K562 (cell line): ENCODE measurements at regions not wholly inside any gene's neighbourhood (a gene's known extent, or its start where the extent isn't known, plus 50 kb on each side); places are given as distances from the start of the nearest gene placed in this dataset.
"Not testable (repeated sequence)": the region's sequence is repeated elsewhere in the genome, so short reads cannot be mapped to it uniquely, and the experiment has no call there.

Experiments used
- ATAC-seq: fragments of 200-7000 bp; cut with Tn5 transposase; 3 replicates; pipeline ENCODE4 v1.9.1; 2020; ENCODE audit warnings: moderate library complexity
- BruUV-seq: library from RNA; stranded (reverse); fragments of 400-500 nt; replicated peaks from 2 replicates; lab custom pipeline; 2021; lab: Mats Ljungman, UMichigan
- CTCF ChIA-PET: fragments of 300-600 bp; formaldehyde crosslinking; extraction: SDS; loops from one replicate; lab custom pipeline; 2021; ENCODE audit warnings: low intra/inter-chr PET ratio; lab: Yijun Ruan, JAX
- POLR2A ChIA-PET: fragments of 300-600, 350-650 bp; sonication (Branson Sonifier 250); formaldehyde crosslinking; extraction: SDS; loops from one replicate; lab custom pipeline; 2021; ENCODE audit warnings: antibody characterized with exemption, inconsistent platforms; lab: Yijun Ruan, JAX
- DNase-seq, 4 experiments: peaks; one replicate each; pipeline versions ENCODE4 v3.0.0 to v3.0.0-alpha.2; 2011 to 2018; ENCODE audit warnings: low spot score in 3 of 4, mixed read lengths in 3 of 4; ENCODE audit errors: extremely low read depth in 1 of 4
- FAIRE-seq: peaks from 2 replicates; lab custom pipeline; 2011; peaks lifted over from hg19 to GRCh38; lab: Jason Lieb, UNC
- H2AFZ ChIP-seq: 2 replicates; pipeline ENCODE4 v1.6.0; 2011; ENCODE audit warnings: low read depth, low read length, control low read depth, inconsistent platforms
- H3K27ac ChIP-seq: fragments of 200-600 bp; 3 replicates; pipeline ENCODE4 v1.8.0; 2011; ENCODE audit warnings: low read depth, mild to moderate bottlenecking, control low read depth, inconsistent platforms, low read length, moderate library complexity, mixed read lengths; ENCODE audit errors: extremely low read depth
- H3K27me3 ChIP-seq, 2 experiments: fragments of 300-600 bp in 1 of 2; 2 replicates in 1 of 2; 3 replicates in 1 of 2; pipeline versions ENCODE4 v1.6.0 to v1.8.0; 2011; ENCODE audit warnings: inconsistent platforms in 2 of 2, low read length in 2 of 2, mild to moderate bottlenecking in 1 of 2, mixed read lengths in 1 of 2, moderate library complexity in 1 of 2; ENCODE audit not compliant: control insufficient read depth in 2 of 2, insufficient read depth in 2 of 2
- H3K36me3 ChIP-seq: fragments of 300-600 bp; 3 replicates; pipeline ENCODE4 v1.8.0; 2011; ENCODE audit warnings: mild to moderate bottlenecking, low read length, inconsistent platforms; ENCODE audit not compliant: control insufficient read depth, insufficient read depth
- H3K4me1 ChIP-seq, 2 experiments: fragments of 200-600 bp in 1 of 2; replicated peaks in 1 of 2; 2 replicates in 1 of 2; 3 replicates in 1 of 2; pipeline versions ENCODE4 v1.5.1 to v1.8.0; 2011; ENCODE audit warnings: inconsistent platforms in 2 of 2, low read length in 2 of 2, mild to moderate bottlenecking in 1 of 2, mixed read lengths in 1 of 2, moderate library complexity in 1 of 2; ENCODE audit not compliant: control insufficient read depth in 2 of 2, insufficient read depth in 2 of 2
- H3K4me2 ChIP-seq: 2 replicates; pipeline ENCODE4 v1.6.1; 2011; ENCODE audit warnings: low read length, control low read depth, inconsistent platforms, mixed read lengths; ENCODE audit not compliant: insufficient read depth
- H3K4me3 ChIP-seq: fragments of 200-600 bp; sonication (generic), shearing (Covaris generic); 2 replicates; pipeline ENCODE4 v1.5.1; 2016; ENCODE audit warnings: control low read depth, inconsistent platforms
- H3K79me2 ChIP-seq: fragments of 200-600 bp; 3 replicates; pipeline ENCODE4 v1.8.0; 2011; ENCODE audit warnings: low read length, inconsistent platforms; ENCODE audit not compliant: control insufficient read depth, insufficient read depth
- H3K9ac ChIP-seq, 2 experiments: 2 replicates each; pipeline versions ENCODE4 v1.6.0 to v1.6.1; 2011; ENCODE audit warnings: low read depth in 2 of 2, low read length in 2 of 2, control low read depth in 1 of 2, inconsistent platforms in 1 of 2, mild to moderate bottlenecking in 1 of 2, mixed read lengths in 1 of 2; ENCODE audit not compliant: insufficient read depth in 1 of 2
- H3K9me1 ChIP-seq: one replicate; pipeline ENCODE4 v1.6.0; 2011; ENCODE audit warnings: inconsistent platforms, mild to moderate bottlenecking, low read length, moderate library complexity; ENCODE audit not compliant: control insufficient read depth, insufficient read depth
- H3K9me3 ChIP-seq: replicated peaks from 2 replicates; pipeline ENCODE4 v1.5.1; 2011; ENCODE audit warnings: low read depth, low read length, inconsistent platforms; ENCODE audit not compliant: control insufficient read depth, insufficient read depth
- H4K20me1 ChIP-seq: replicated peaks from 2 replicates; pipeline ENCODE4 v1.6.1; 2011; ENCODE audit warnings: low read length, inconsistent platforms, mixed read lengths; ENCODE audit not compliant: control insufficient read depth, insufficient read depth
- ZNF146 ChIP-seq: IDR thresholded peaks from one replicate; pipeline ENCODE4 v1.6.1; 2018; ENCODE audit warnings: missing compliant biosample characterization; ENCODE audit not compliant: unreplicated experiment
- WGBS: fragments of 100-300 bp; shearing (Covaris generic); methylation state at CpG from one replicate; pipeline ENCODE4 v1.1.6; 2016; ENCODE audit warnings: low coverage, mixed read lengths; ENCODE audit not compliant: insufficient coverage; ENCODE audit errors: missing lambda C conversion rate; 5-methylcytosine and 5-hydroxymethylcytosine counted together
- in situ Hi-C: fragments of 300-500 bp; cut with MboI; formaldehyde crosslinking; loops from 4 replicates; pipeline ENCODE4 v1.15.0; 2018; ENCODE audit warnings: inconsistent platforms, mixed read lengths
- intact Hi-C: fragments of 100-400 bp; cut with micrococcal nuclease; formaldehyde crosslinking; loops from 2 replicates; pipeline ENCODE4 v1.14.2; 2022

DNA sequence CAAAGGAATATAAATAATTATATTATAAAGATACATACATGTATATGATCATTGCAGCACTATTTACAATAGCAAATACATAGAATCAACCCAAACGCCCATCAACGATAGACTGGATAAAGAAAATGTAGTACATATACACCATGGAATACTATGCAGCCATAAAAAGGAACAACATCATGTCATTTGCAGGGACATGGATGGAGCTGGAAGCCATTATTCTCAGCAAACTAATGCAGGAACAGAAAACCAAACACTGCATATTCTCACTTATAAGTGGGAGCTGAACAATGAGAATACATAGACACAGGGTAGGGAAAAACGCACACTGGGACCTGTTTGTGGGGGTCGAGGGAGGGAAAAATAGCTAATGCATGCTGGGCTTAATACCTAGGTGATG is 120.9 kb upstream of the ZCCHC13 start:
- H3K27ac ChIP-seq, H3K4me1 ChIP-seq, POLR2A ChIA-PET, DNase-seq, H3K9me1 ChIP-seq, in situ Hi-C loops, CTCF ChIA-PET, BruUV-seq, H3K79me2 ChIP-seq, H3K4me3 ChIP-seq, FAIRE-seq, H3K36me3 ChIP-seq, intact Hi-C loops, H3K9me3 ChIP-seq, H2AFZ ChIP-seq, H3K4me2 ChIP-seq, H4K20me1 ChIP-seq, H3K9ac ChIP-seq, ATAC-seq: not testable (repeated sequence)
- 2% methylated on average over 4 of the region's 4 CpGs for WGBS
- TF ChIP-seq ZNF146 (CRISPR knock-in tag), result peak; percentile 29
- H3K27me3 ChIP-seq, result peaks cover 0 to 10% of the 10 kb centered on the region in 2 experiments; a peak in 2 of 5 replicates

GRCh38 chrX:74181976-74182375 is 122.0 kb upstream of the ZCCHC13 start:
- H2AFZ ChIP-seq, FAIRE-seq, H3K27me3 ChIP-seq, intact Hi-C loops, H3K36me3 ChIP-seq, H3K4me1 ChIP-seq, POLR2A ChIA-PET, H3K9me1 ChIP-seq, ATAC-seq, H3K4me2 ChIP-seq, H3K9me3 ChIP-seq, H4K20me1 ChIP-seq, H3K79me2 ChIP-seq, H3K27ac ChIP-seq, BruUV-seq, DNase-seq, in situ Hi-C loops, H3K4me3 ChIP-seq, H3K9ac ChIP-seq, CTCF ChIA-PET: not testable (repeated sequence)
- 0% methylated on average over 2 of the region's 6 CpGs for WGBS
